ENCODE measurements at regions not wholly inside any gene's neighbourhood (a gene's known extent, or its start where the extent isn't known, plus 50 kb on each side); places are given as distances from the start of the nearest gene placed in this dataset.

GRCh38 chr20:51311636-51312479 is 230.7 kb downstream of the NFATC2 start:
- H3K4me2 ChIP-seq (ENCODE audit: insufficient read depth, low read length) = no peak overlapping the region
- no peaks in the 10 kb centered on the region for H3K79me2 ChIP-seq (ENCODE audit: control insufficient read depth, insufficient read depth, low read length)
- no peak overlapping the region for H3K27ac ChIP-seq (ENCODE audit: insufficient read depth, low read depth, low read length)
- peaks cover 0 to 2% of the 10 kb centered on the region in 2 experiments for H3K27me3 ChIP-seq (ENCODE audit: control insufficient read depth in 2 of 2, insufficient read depth in 2 of 2, low read length in 2 of 2)
- no peak overlapping the region for H3K4me3 ChIP-seq (replicated peaks in 1 of 3; ENCODE audit: insufficient read depth in 1 of 3, low read depth in 1 of 3, low read length in 3 of 3)
- no peak for TF ChIP-seq POLR2AphosphoS5 (IDR thresholded peaks at IDR 0.05; ENCODE audit: insufficient read depth, low read depth, low read length)
- no peak for TF ChIP-seq MYC (IDR thresholded peaks at IDR 0.05; ENCODE audit: low read depth, low read length)
- TF ChIP-seq, protein P1, sequence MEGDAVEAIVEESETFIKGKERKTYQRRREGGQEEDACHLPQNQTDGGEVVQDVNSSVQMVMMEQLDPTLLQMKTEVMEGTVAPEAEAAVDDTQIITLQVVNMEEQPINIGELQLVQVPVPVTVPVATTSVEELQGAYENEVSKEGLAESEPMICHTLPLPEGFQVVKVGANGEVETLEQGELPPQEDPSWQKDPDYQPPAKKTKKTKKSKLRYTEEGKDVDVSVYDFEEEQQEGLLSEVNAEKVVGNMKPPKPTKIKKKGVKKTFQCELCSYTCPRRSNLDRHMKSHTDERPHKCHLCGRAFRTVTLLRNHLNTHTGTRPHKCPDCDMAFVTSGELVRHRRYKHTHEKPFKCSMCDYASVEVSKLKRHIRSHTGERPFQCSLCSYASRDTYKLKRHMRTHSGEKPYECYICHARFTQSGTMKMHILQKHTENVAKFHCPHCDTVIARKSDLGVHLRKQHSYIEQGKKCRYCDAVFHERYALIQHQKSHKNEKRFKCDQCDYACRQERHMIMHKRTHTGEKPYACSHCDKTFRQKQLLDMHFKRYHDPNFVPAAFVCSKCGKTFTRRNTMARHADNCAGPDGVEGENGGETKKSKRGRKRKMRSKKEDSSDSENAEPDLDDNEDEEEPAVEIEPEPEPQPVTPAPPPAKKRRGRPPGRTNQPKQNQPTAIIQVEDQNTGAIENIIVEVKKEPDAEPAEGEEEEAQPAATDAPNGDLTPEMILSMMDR (IDR thresholded peaks at IDR 0.05; ENCODE audit: extremely low read depth in 1 of 2, insufficient read depth in 1 of 2, low read depth in 1 of 2, low read length in 2 of 2) = no peak
- no peak for TF ChIP-seq GATA2 (IDR thresholded peaks at IDR 0.05; ENCODE audit: insufficient read depth, insufficient read length, low read depth, low read length)
- TF ChIP-seq EZH2 (IDR thresholded peaks at IDR 0.05; ENCODE audit: borderline replicate concordance, low read depth, low read length, severe bottlenecking) = no peak
- TF ChIP-seq JUN (IDR thresholded peaks at IDR 0.05; ENCODE audit: borderline replicate concordance, insufficient read depth, insufficient read length, low read depth) = no peak
- TF ChIP-seq FOS (IDR thresholded peaks at IDR 0.05; ENCODE audit: borderline replicate concordance, insufficient read depth, low read length) = no peak
- TF ChIP-seq, protein P2, sequence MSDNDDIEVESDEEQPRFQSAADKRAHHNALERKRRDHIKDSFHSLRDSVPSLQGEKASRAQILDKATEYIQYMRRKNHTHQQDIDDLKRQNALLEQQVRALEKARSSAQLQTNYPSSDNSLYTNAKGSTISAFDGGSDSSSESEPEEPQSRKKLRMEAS (IDR thresholded peaks at IDR 0.05; ENCODE audit: insufficient read depth, insufficient read length) = no peak
- no peak for TF ChIP-seq POLR2A (IDR thresholded peaks at IDR 0.05; ENCODE audit: low read depth, low read length)
- no peaks in the 10 kb centered on the region for H3K4me1 ChIP-seq (ENCODE audit: control insufficient read depth, extremely low read depth, insufficient read depth, low read length)
- H4K20me1 ChIP-seq (replicated peaks; ENCODE audit: control insufficient read depth, extremely low read depth, insufficient read depth, low read length) = no peaks in the 10 kb centered on the region
- POLR2A ChIA-PET = no interaction called here
- DNase-seq (ENCODE audit: low read depth, low spot score) = no peak
- dilution Hi-C loops (cut with MboI; ENCODE audit: extremely low pct_ligation_motif_present, low sequenced_read_pairs) (no loop called here), intact Hi-C loops (cut with micrococcal nuclease) (no loop called here)
- no peak for FAIRE-seq
- H3K9me3 ChIP-seq (replicated peaks; ENCODE audit: control insufficient read depth, insufficient read depth, low read length) = no peaks in the 10 kb centered on the region
- CTCF ChIA-PET = interaction anchor here (2.7 to 8.5 kb wide), 3 partner anchors 13 to 322 kb away, joined by 28 to 311 read pairs (median 64); no protein-coding TSS in a partner anchor
- no peak overlapping the region for H2AFZ ChIP-seq (ENCODE audit: low read depth, low read length)
- no peak overlapping the region for H3K9ac ChIP-seq (replicated peaks; ENCODE audit: extremely low read depth, insufficient read depth, low read length)
- no peaks in the 10 kb centered on the region for H3K36me3 ChIP-seq (ENCODE audit: control insufficient read depth in 2 of 2, extremely low read depth in 1 of 2, insufficient read depth in 2 of 2, low read length in 2 of 2)
- BruUV-seq (replicated peaks) = no TSS peak
- H3K9me1 ChIP-seq (replicated peaks; ENCODE audit: control insufficient read depth, extremely low read depth, insufficient read depth, low read length) = no peaks in the 10 kb centered on the region
